ENCODE measurements at regions not wholly inside any gene's neighbourhood (a gene's known extent, or its start where the extent isn't known, plus 50 kb on each side); places are given as distances from the start of the nearest gene placed in this dataset.

DNA sequence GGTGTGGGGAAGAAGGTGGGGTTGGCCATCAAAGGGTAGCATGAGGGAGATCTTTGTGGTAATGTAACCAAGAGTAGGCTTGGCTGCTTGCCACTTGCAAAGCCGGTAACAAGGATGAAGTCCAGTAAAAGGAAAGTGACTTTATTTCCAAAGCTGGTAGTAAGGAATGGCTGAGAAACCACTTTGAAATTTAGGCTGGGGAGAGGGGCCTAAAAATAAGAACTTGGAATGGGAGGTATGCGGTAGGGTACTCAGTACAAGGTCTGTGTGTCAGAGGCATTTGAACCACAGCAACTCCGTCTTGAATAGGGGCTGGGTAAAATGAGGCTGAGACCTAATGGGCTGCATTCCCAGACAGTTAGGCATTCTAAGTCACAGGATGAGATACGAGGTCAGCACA lies 216.0 kb upstream of the ISX start:
- no peak for TF ChIP-seq MLX (CRISPR knock-in tag; IDR thresholded peaks at IDR 0.05)
- no peak for TF ChIP-seq NFE2L1 (CRISPR knock-in tag; IDR thresholded peaks at IDR 0.05)
- TF ChIP-seq, protein P1, sequence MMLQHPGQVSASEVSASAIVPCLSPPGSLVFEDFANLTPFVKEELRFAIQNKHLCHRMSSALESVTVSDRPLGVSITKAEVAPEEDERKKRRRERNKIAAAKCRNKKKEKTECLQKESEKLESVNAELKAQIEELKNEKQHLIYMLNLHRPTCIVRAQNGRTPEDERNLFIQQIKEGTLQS (CRISPR knock-in tag; conservative IDR thresholded peaks at IDR 0.05): no peak
- TF ChIP-seq ZBTB21 (CRISPR knock-in tag; IDR thresholded peaks at IDR 0.05; ENCODE audit: borderline replicate concordance): no peak
- TF ChIP-seq ZNF416 (CRISPR knock-in tag; IDR thresholded peaks at IDR 0.05): no peak
- no peak for TF ChIP-seq FOXJ3 (CRISPR knock-in tag; IDR thresholded peaks at IDR 0.05; ENCODE audit: borderline replicate concordance)
- TF ChIP-seq, protein P2, sequence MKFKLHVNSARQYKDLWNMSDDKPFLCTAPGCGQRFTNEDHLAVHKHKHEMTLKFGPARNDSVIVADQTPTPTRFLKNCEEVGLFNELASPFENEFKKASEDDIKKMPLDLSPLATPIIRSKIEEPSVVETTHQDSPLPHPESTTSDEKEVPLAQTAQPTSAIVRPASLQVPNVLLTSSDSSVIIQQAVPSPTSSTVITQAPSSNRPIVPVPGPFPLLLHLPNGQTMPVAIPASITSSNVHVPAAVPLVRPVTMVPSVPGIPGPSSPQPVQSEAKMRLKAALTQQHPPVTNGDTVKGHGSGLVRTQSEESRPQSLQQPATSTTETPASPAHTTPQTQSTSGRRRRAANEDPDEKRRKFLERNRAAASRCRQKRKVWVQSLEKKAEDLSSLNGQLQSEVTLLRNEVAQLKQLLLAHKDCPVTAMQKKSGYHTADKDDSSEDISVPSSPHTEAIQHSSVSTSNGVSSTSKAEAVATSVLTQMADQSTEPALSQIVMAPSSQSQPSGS (CRISPR knock-in tag; IDR thresholded peaks at IDR 0.05; ENCODE audit: borderline replicate concordance, low read depth): no peak
- no peak for TF ChIP-seq ATF1 (CRISPR knock-in tag; IDR thresholded peaks at IDR 0.05)
- TF ChIP-seq NFYB (CRISPR knock-in tag; conservative IDR thresholded peaks at IDR 0.05; ENCODE audit: low read depth): no peak
- TF ChIP-seq ZNF423 (CRISPR knock-in tag; IDR thresholded peaks at IDR 0.05): no peak
- Mint-ChIP-seq H3K27me3 (ENCODE audit: low read depth) (no peaks in the 10 kb centered on the region), H3K4me1 (peaks cover 40% of the 10 kb centered on the region), H3K27ac (no peak overlapping the region), H3K9me3 (peaks cover 4% of the 10 kb centered on the region), H3K36me3 (peaks cover 6% of the 10 kb centered on the region), H3K4me3 (no peak overlapping the region)
- DNase-seq (ENCODE audit: low spot score) (no peak), ATAC-seq (no peak)
- CTCF ChIA-PET: interaction anchor here (1.1 kb wide), 1 partner anchor 94 kb away, joined by 3 read pairs; no protein-coding TSS in a partner anchor
- POLR2A ChIA-PET: no interaction called here

- TF ChIP-seq, protein P3, sequence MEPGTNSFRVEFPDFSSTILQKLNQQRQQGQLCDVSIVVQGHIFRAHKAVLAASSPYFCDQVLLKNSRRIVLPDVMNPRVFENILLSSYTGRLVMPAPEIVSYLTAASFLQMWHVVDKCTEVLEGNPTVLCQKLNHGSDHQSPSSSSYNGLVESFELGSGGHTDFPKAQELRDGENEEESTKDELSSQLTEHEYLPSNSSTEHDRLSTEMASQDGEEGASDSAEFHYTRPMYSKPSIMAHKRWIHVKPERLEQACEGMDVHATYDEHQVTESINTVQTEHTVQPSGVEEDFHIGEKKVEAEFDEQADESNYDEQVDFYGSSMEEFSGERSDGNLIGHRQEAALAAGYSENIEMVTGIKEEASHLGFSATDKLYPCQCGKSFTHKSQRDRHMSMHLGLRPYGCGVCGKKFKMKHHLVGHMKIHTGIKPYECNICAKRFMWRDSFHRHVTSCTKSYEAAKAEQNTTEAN (CRISPR knock-in tag; IDR thresholded peaks at IDR 0.05): 0 out of 2 replicates have a peak, but pooled peaks have one; percentile 68
- no peak for TF ChIP-seq ZMAT4 (CRISPR knock-in tag; IDR thresholded peaks at IDR 0.05)
- Mint-ChIP-seq H3K4me3 (no peak overlapping the region), H3K9me3 (no peaks in the 10 kb centered on the region), H3K27me3 (ENCODE audit: low read depth) (no peaks in the 10 kb centered on the region), H3K27ac (peak overlapping the region; percentile 22; the same call in 1 of the 2 replicates), H3K36me3 (no peaks in the 10 kb centered on the region), H3K4me1 (peaks cover 34% of the 10 kb centered on the region)
- POLR2A ChIA-PET: no interaction called here
- DNase-seq (ENCODE audit: low spot score): no peak
- CTCF ChIA-PET: interaction anchor here (0.6 to 2.8 kb wide), 4 partner anchors 10 to 895 kb away, joined by 3 to 9 read pairs (median 4); no protein-coding TSS in a partner anchor
- ATAC-seq: 0 out of 2 replicates have a peak, but pooled peaks have one; percentile 34
Measured at GRCh38 chr22:34851918-34852662, 213.9 kb upstream of the ISX start.

DNA sequence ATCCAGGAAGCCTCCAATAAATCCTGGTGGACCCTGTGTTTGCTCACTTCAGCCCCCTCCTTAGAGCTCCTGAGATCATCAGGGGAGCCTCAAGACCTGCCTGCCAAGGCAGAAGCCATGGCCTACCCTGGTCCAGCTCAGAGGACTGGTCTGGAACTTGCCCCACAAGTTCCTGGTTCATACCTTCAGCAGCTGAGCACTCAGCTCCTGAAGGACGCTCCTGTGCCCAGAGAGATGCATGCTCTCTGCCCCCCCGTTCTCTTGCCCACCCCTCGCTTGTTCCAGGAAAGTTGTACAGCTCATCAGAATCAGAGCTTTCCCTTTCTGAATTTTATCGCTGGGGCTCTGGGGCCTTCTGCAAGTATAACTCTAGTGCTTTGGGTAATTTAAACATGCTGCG lies 210.5 kb upstream of the ISX start:
- no peak overlapping the region for H3K27ac Mint-ChIP-seq
- DNase-seq (ENCODE audit: low spot score) (no peak), ATAC-seq (no peak)
- H3K36me3 Mint-ChIP-seq: 0 out of 2 replicates have a peak, but pooled peaks cover 7% of the 10 kb centered on the region
- no peak overlapping the region for H3K4me3 Mint-ChIP-seq
- H3K9me3 Mint-ChIP-seq: peaks cover 19% of the 10 kb centered on the region
- POLR2A ChIA-PET: interaction anchor here (0.6 kb wide), 1 partner anchor 11 kb away, joined by 6 read pairs; no protein-coding TSS in a partner anchor
- no peaks in the 10 kb centered on the region for H3K27me3 Mint-ChIP-seq (ENCODE audit: low read depth)
- H3K4me1 Mint-ChIP-seq: peaks cover 28% of the 10 kb centered on the region
- CTCF ChIA-PET: interaction anchor here (0.9 kb wide), 2 partner anchors 13 to 295 kb away, joined by 3 read pairs; no protein-coding TSS in a partner anchor
- no peak for TF ChIP-seq SP1 (CRISPR knock-in tag; conservative IDR thresholded peaks at IDR 0.05)
- TF ChIP-seq ZNF671 (CRISPR knock-in tag; IDR thresholded peaks at IDR 0.05): no peak
- no peak for TF ChIP-seq ATF1 (CRISPR knock-in tag; IDR thresholded peaks at IDR 0.05)
- TF ChIP-seq MXD4 (CRISPR knock-in tag; IDR thresholded peaks at IDR 0.05; ENCODE audit: borderline replicate concordance): no peak
- TF ChIP-seq CREM (CRISPR knock-in tag; IDR thresholded peaks at IDR 0.05): no peak
- no peak for TF ChIP-seq CDX4 (CRISPR knock-in tag; IDR thresholded peaks at IDR 0.05; ENCODE audit: borderline replicate concordance)
- no peak for TF ChIP-seq EMX1 (CRISPR knock-in tag; IDR thresholded peaks at IDR 0.05)
- TF ChIP-seq FOXK1 (CRISPR knock-in tag; IDR thresholded peaks at IDR 0.05): no peak
- TF ChIP-seq FOXP4 (CRISPR knock-in tag; IDR thresholded peaks at IDR 0.05): no peak
- no peak for TF ChIP-seq NR3C1 (CRISPR knock-in tag; conservative IDR thresholded peaks at IDR 0.05; ENCODE audit: low read depth)
- TF ChIP-seq ZSCAN18 (CRISPR knock-in tag; IDR thresholded peaks at IDR 0.05): no peak
- no peak for TF ChIP-seq ZMAT4 (CRISPR knock-in tag; IDR thresholded peaks at IDR 0.05)

Data from WTC11 (cell line).